HCT116 (cell line): ENCODE measurements at regions not wholly inside any gene's neighbourhood (a gene's known extent, or its start where the extent isn't known, plus 50 kb on each side); places are given as distances from the start of the nearest gene placed in this dataset.

ENCODE experiments used
- ATAC-seq: fragments of 200-7000 bp; cut with Tn5 transposase; 2 replicates; pipeline ENCODE4 v1.9.1; 2020; ENCODE audit warnings: mild to moderate bottlenecking, moderate library complexity
- BruUV-seq: library from RNA; stranded (reverse); fragments of 400-500 nt; replicated peaks from 2 replicates; lab custom pipeline; 2021; lab: Mats Ljungman, UMichigan
- CTCF ChIA-PET: fragments of 300-600 bp; sonication (Branson Sonifier 250); formaldehyde crosslinking; loops from one replicate; lab custom pipeline; 2021; ENCODE audit warnings: antibody characterized with exemption; lab: Charles Lee
- POLR2A ChIA-PET: fragments of 300-600, 350-600 bp; sonication (Branson Sonifier 250); formaldehyde crosslinking; loops from one replicate; lab custom pipeline; 2021; ENCODE audit warnings: antibody characterized with exemption; lab: Charles Lee
- RAD21 ChIA-PET, 2 experiments: fragments of 300-600 bp; sonication (Branson Sonifier 250); formaldehyde crosslinking; loops; one replicate each; lab custom pipeline; 2023; ENCODE audit warnings: low total read pairs in 2 of 2; ENCODE audit not compliant: uncharacterized antibody in 2 of 2, unreplicated experiment in 2 of 2, low non-redundant PET in 1 of 2; lab: Charles Lee
- DNase-seq: peaks from one replicate; pipeline ENCODE4 v3.0.0-alpha.2; 2010; ENCODE audit warnings: low read depth, low spot score
- H2AFZ ChIP-seq: fragments of 200-600 bp; shearing (Covaris generic), sonication (generic); 2 replicates; pipeline ENCODE4 v1.6.1; 2017; ENCODE audit warnings: low read depth, mixed run types, mixed read lengths, antibody characterized with exemption, low read length; ENCODE audit not compliant: poor library complexity, severe bottlenecking
- H3K27ac ChIP-seq: 2 replicates; pipeline ENCODE4 v1.5.1; 2012; ENCODE audit warnings: low read depth, low read length
- H3K27me3 ChIP-seq: fragments of 200-600 bp; sonication (generic); 2 replicates; pipeline ENCODE4 v1.6.1; 2016; ENCODE audit warnings: mixed run types, low read length, mixed read lengths; ENCODE audit not compliant: insufficient read depth
- H3K36me3 ChIP-seq, 2 experiments: fragments of 200-500 bp in 1 of 2; fragments of 200-600 bp in 1 of 2; sonication (Bioruptor generic) in 1 of 2; sonication (generic) in 1 of 2; 2 replicates each; pipeline versions ENCODE4 v1.5.1 to v1.6.1; 2014 to 2016; ENCODE audit warnings: low read length in 2 of 2, inconsistent platforms in 1 of 2, mixed read lengths in 1 of 2, mixed run types in 1 of 2; ENCODE audit not compliant: insufficient read depth in 2 of 2, control insufficient read depth in 1 of 2
- H3K4me1 ChIP-seq, 2 experiments: fragments of 200-600 bp in 1 of 2; sonication (generic) in 1 of 2; 2 replicates each; pipeline versions ENCODE4 v1.5.1 to v1.6.1; 2012 to 2017; ENCODE audit warnings: low read length in 2 of 2, inconsistent platforms in 1 of 2, mild to moderate bottlenecking in 1 of 2, mixed read lengths in 1 of 2, mixed run types in 1 of 2, moderate library complexity in 1 of 2; ENCODE audit not compliant: insufficient read depth in 2 of 2, control insufficient read depth in 1 of 2
- H3K4me2 ChIP-seq: fragments of 200-600 bp; sonication (generic); 2 replicates; pipeline ENCODE4 v1.6.1; 2017; ENCODE audit warnings: mixed run types, low read length, mixed read lengths
- H3K4me3 ChIP-seq, 2 experiments: fragments of 200-600 bp in 1 of 2; sonication (generic) in 1 of 2; replicated peaks in 1 of 2; 2 replicates each; pipeline ENCODE4 v1.5.1; 2011 to 2016; ENCODE audit warnings: low read length in 2 of 2, control low read depth in 1 of 2, low read depth in 1 of 2, mild to moderate bottlenecking in 1 of 2, mixed read lengths in 1 of 2, mixed run types in 1 of 2
- H3K79me2 ChIP-seq: fragments of 200-600 bp; sonication (generic); 2 replicates; pipeline ENCODE4 v1.6.1; 2017; ENCODE audit warnings: mild to moderate bottlenecking, mixed run types, low read length, moderate library complexity, mixed read lengths; ENCODE audit not compliant: insufficient read depth
- H3K9ac ChIP-seq: fragments of 200-600 bp; sonication (generic); 2 replicates; pipeline ENCODE4 v1.6.1; 2016; ENCODE audit warnings: low read length, mixed read lengths
- H3K9me2 ChIP-seq: fragments of 200-600 bp; sonication (generic), shearing (Covaris generic); 2 replicates; pipeline ENCODE4 v1.6.1; 2017; ENCODE audit warnings: mixed run types, mild to moderate bottlenecking, moderate library complexity; ENCODE audit not compliant: insufficient read depth
- H3K9me3 ChIP-seq, 2 experiments: fragments of 200-500 bp in 1 of 2; fragments of 200-600 bp in 1 of 2; sonication (Bioruptor generic) in 1 of 2; sonication (generic) in 1 of 2; 2 replicates each; pipeline ENCODE4 v1.6.1; 2014 to 2017; ENCODE audit warnings: low read length in 2 of 2, mixed read lengths in 2 of 2, inconsistent platforms in 1 of 2, low read depth in 1 of 2, mild to moderate bottlenecking in 1 of 2, mixed run types in 1 of 2, moderate library complexity in 1 of 2; ENCODE audit not compliant: control insufficient read depth in 1 of 2, insufficient read depth in 1 of 2
- H4K20me1 ChIP-seq: fragments of 200-600 bp; sonication (generic), shearing (Covaris generic); 2 replicates; pipeline ENCODE4 v1.6.1; 2017; ENCODE audit warnings: mixed run types, mild to moderate bottlenecking, moderate library complexity; ENCODE audit not compliant: insufficient read depth
- CBX3 ChIP-seq: IDR thresholded peaks from 2 replicates; pipeline ENCODE4 v1.6.1; 2012; ENCODE audit warnings: low read depth
- CEBPB ChIP-seq: IDR thresholded peaks from 2 replicates; pipeline ENCODE4 v1.6.1; 2012; ENCODE audit warnings: low read depth
- ELF1 ChIP-seq: IDR thresholded peaks from 2 replicates; pipeline ENCODE4 v1.6.1; 2012; ENCODE audit warnings: low read depth, borderline replicate concordance
- EZH2 ChIP-seq: fragments of 200-600 bp; sonication (generic); IDR thresholded peaks from 2 replicates; pipeline ENCODE4 v1.6.1; 2017; ENCODE audit warnings: antibody characterized with exemption, mixed run types
- EZH2phosphoT487 ChIP-seq: fragments of 200-600 bp; IDR thresholded peaks from 2 replicates; pipeline ENCODE4 v1.6.1; 2018; ENCODE audit warnings: antibody characterized with exemption, borderline replicate concordance
- FOSL1 ChIP-seq: IDR thresholded peaks from 2 replicates; pipeline ENCODE4 v1.6.1; 2012; ENCODE audit warnings: low read depth
- JUND ChIP-seq: IDR thresholded peaks from 2 replicates; pipeline ENCODE4 v1.6.1; 2012
- POLR2A ChIP-seq: IDR thresholded peaks from 2 replicates; pipeline ENCODE4 v1.7.0; 2011; ENCODE audit warnings: borderline replicate concordance; ENCODE audit not compliant: insufficient read depth, insufficient read length; ENCODE audit errors: extremely low read depth
- POLR2AphosphoS5 ChIP-seq: IDR thresholded peaks from 2 replicates; pipeline ENCODE4 v1.6.1; 2011; ENCODE audit warnings: mild to moderate bottlenecking, low read depth, low read length, moderate library complexity
- RAD21 ChIP-seq: IDR thresholded peaks from 2 replicates; pipeline ENCODE4 v1.6.1; 2012; ENCODE audit warnings: low read depth, mild to moderate bottlenecking
- SIN3A ChIP-seq: IDR thresholded peaks from 2 replicates; pipeline ENCODE4 v1.6.1; 2012; ENCODE audit warnings: low read depth
- SP1 ChIP-seq: IDR thresholded peaks from 2 replicates; pipeline ENCODE4 v1.6.1; 2012; ENCODE audit warnings: low read depth
- TCF7L2 ChIP-seq: IDR thresholded peaks from 2 replicates; pipeline ENCODE4 v1.7.0; 2011; ENCODE audit warnings: borderline replicate concordance, inconsistent platforms; ENCODE audit not compliant: insufficient read depth, insufficient read length; ENCODE audit errors: extremely low read depth
- YY1 ChIP-seq: IDR thresholded peaks from 2 replicates; pipeline ENCODE4 v1.6.1; 2011; ENCODE audit warnings: low read length, low read depth, moderate library complexity, mild to moderate bottlenecking; ENCODE audit not compliant: insufficient replicate concordance; ENCODE audit errors: extremely low read depth
- ZNF274 ChIP-seq: fragments of 200-500 bp; sonication (Bioruptor generic); IDR thresholded peaks from 2 replicates; pipeline ENCODE4 v1.6.1; 2014; ENCODE audit warnings: mild to moderate bottlenecking, low read depth, low read length, inconsistent platforms
- intact Hi-C: fragments of 100-400 bp; cut with micrococcal nuclease; formaldehyde crosslinking; loops from 2 replicates; pipeline ENCODE4 v1.10.0; 2022
- TF ChIP-seq, protein P1 (sequence below): IDR thresholded peaks from 2 replicates; pipeline ENCODE4 v1.6.1; 2012
- TF ChIP-seq, protein P2 (sequence below): IDR thresholded peaks from 2 replicates; pipeline ENCODE4 v1.6.1; 2011; ENCODE audit warnings: mild to moderate bottlenecking, low read length, moderate library complexity; ENCODE audit not compliant: insufficient replicate concordance; ENCODE audit errors: extremely low read depth
- TF ChIP-seq, protein P3 (sequence below): IDR thresholded peaks from 2 replicates; pipeline ENCODE4 v1.6.1; 2012
- TF ChIP-seq, protein P4 (sequence below): IDR thresholded peaks from 2 replicates; pipeline ENCODE4 v1.6.1; 2012; ENCODE audit warnings: low read depth

DNA sequence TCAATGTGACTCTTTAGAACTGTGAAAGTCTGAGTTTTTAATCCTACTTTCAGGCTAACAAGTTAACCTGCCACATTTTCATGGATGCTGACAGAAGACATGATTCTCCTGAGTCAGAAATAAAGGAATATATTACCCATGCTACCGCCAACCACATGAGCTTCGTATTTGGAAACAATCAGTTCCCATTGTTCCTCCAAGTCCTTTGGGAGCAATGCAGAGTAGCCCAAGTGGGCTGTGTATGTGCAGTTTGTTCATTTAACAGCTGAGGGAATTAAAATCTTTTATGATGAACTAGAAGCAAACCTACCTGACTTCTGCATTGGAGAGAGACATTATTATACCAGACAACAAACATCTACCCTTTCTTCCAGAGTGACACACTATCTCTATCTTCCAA lies 169.3 kb upstream of the BET1 start:
- no peak overlapping the region for H3K4me2 ChIP-seq
- H3K9me2 ChIP-seq: no peaks in the 10 kb centered on the region
- DNase-seq (no peak), ATAC-seq (no peak)
- BruUV-seq: no TSS peak
- RAD21 ChIA-PET: no interaction called here
- POLR2A ChIA-PET: no interaction called here
- CTCF ChIA-PET: no interaction called here
- intact Hi-C loops: no loop called here
- no peak overlapping the region for H2AFZ ChIP-seq
- TF ChIP-seq SIN3A (no peak), CBX3 (no peak), EZH2 (no peak), JUND (no peak), ZNF274 (no peak), YY1 (no peak), TCF7L2 (no peak), SP1 (no peak), FOSL1 (no peak), RAD21 (no peak), EZH2phosphoT487 (no peak), POLR2AphosphoS5 (no peak), POLR2A (no peak), CEBPB (no peak), ELF1 (no peak)
- TF ChIP-seq, protein P1, sequence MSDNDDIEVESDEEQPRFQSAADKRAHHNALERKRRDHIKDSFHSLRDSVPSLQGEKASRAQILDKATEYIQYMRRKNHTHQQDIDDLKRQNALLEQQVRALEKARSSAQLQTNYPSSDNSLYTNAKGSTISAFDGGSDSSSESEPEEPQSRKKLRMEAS: no peak
- TF ChIP-seq, protein P2, sequence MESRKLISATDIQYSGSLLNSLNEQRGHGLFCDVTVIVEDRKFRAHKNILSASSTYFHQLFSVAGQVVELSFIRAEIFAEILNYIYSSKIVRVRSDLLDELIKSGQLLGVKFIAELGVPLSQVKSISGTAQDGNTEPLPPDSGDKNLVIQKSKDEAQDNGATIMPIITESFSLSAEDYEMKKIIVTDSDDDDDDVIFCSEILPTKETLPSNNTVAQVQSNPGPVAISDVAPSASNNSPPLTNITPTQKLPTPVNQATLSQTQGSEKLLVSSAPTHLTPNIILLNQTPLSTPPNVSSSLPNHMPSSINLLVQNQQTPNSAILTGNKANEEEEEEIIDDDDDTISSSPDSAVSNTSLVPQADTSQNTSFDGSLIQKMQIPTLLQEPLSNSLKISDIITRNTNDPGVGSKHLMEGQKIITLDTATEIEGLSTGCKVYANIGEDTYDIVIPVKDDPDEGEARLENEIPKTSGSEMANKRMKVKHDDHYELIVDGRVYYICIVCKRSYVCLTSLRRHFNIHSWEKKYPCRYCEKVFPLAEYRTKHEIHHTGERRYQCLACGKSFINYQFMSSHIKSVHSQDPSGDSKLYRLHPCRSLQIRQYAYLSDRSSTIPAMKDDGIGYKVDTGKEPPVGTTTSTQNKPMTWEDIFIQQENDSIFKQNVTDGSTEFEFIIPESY: no peak
- TF ChIP-seq, protein P3, sequence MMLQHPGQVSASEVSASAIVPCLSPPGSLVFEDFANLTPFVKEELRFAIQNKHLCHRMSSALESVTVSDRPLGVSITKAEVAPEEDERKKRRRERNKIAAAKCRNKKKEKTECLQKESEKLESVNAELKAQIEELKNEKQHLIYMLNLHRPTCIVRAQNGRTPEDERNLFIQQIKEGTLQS: no peak
- TF ChIP-seq, protein P4, sequence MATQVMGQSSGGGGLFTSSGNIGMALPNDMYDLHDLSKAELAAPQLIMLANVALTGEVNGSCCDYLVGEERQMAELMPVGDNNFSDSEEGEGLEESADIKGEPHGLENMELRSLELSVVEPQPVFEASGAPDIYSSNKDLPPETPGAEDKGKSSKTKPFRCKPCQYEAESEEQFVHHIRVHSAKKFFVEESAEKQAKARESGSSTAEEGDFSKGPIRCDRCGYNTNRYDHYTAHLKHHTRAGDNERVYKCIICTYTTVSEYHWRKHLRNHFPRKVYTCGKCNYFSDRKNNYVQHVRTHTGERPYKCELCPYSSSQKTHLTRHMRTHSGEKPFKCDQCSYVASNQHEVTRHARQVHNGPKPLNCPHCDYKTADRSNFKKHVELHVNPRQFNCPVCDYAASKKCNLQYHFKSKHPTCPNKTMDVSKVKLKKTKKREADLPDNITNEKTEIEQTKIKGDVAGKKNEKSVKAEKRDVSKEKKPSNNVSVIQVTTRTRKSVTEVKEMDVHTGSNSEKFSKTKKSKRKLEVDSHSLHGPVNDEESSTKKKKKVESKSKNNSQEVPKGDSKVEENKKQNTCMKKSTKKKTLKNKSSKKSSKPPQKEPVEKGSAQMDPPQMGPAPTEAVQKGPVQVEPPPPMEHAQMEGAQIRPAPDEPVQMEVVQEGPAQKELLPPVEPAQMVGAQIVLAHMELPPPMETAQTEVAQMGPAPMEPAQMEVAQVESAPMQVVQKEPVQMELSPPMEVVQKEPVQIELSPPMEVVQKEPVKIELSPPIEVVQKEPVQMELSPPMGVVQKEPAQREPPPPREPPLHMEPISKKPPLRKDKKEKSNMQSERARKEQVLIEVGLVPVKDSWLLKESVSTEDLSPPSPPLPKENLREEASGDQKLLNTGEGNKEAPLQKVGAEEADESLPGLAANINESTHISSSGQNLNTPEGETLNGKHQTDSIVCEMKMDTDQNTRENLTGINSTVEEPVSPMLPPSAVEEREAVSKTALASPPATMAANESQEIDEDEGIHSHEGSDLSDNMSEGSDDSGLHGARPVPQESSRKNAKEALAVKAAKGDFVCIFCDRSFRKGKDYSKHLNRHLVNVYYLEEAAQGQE: no peak
- H3K9ac ChIP-seq: no peak overlapping the region
- H3K9me3 ChIP-seq: no peaks in the 10 kb centered on the region
- H3K27ac ChIP-seq: no peak overlapping the region
- no peaks in the 10 kb centered on the region for H3K36me3 ChIP-seq
- H3K27me3 ChIP-seq: no peaks in the 10 kb centered on the region
- no peaks in the 10 kb centered on the region for H3K4me1 ChIP-seq
- H3K79me2 ChIP-seq: no peaks in the 10 kb centered on the region
- H4K20me1 ChIP-seq: no peaks in the 10 kb centered on the region
- H3K4me3 ChIP-seq: no peak overlapping the region
